ENCODE measurements at regions not wholly inside any gene's neighbourhood (a gene's known extent, or its start where the extent isn't known, plus 50 kb on each side); places are given as distances from the start of the nearest gene placed in this dataset.

GRCh38 chr12:19707948-19708409, 268.7 kb downstream of the AEBP2 start:
- no peak for DNase-seq (ENCODE audit: low read depth)
- TF ChIP-seq CTCF (IDR thresholded peaks at IDR 0.05; ENCODE audit: insufficient read depth, low read length, poor library complexity, severe bottlenecking), result no peak

GRCh38 chr12:19709889-19710288, 270.6 kb downstream of the AEBP2 start:
- no peak for DNase-seq (ENCODE audit: low read depth)
- Histone ChIP-seq H3K27me3 (ENCODE audit: control insufficient read depth, insufficient read depth, low read length) (no peaks in the 10 kb centered on the region), H3K4me3 (ENCODE audit: low read depth, low read length) (no peak overlapping the region), H3K36me3 (ENCODE audit: control insufficient read depth, insufficient read depth, low read length) (no peaks in the 10 kb centered on the region)
- TF ChIP-seq CTCF (IDR thresholded peaks at IDR 0.05; ENCODE audit: insufficient read depth, low read length, poor library complexity, severe bottlenecking), result no peak

More at GRCh38 chr12:19707948-19708409, 268.7 kb downstream of the AEBP2 start:
- no peaks in the 10 kb centered on the region for H3K36me3 ChIP-seq (ENCODE audit: control insufficient read depth, insufficient read depth, low read length)
- no peak overlapping the region for H3K4me3 ChIP-seq (ENCODE audit: low read depth, low read length)
- H3K27me3 ChIP-seq (ENCODE audit: control insufficient read depth, insufficient read depth, low read length), result no peaks in the 10 kb centered on the region

- no peak for TF ChIP-seq CTCF (IDR thresholded peaks at IDR 0.05; ENCODE audit: insufficient read depth, low read length, poor library complexity, severe bottlenecking)
- Histone ChIP-seq H3K36me3 (ENCODE audit: control insufficient read depth, insufficient read depth, low read length) (no peaks in the 10 kb centered on the region), H3K4me3 (ENCODE audit: low read depth, low read length) (no peak overlapping the region), H3K27me3 (ENCODE audit: control insufficient read depth, insufficient read depth, low read length) (no peaks in the 10 kb centered on the region)
- peak; percentile 62 for DNase-seq (ENCODE audit: low read depth)
These were observed 271.8 kb downstream of the AEBP2 start for GRCh38 chr12:19710811-19711793.

GRCh38 chr12:19712041-19712440, 272.7 kb downstream of the AEBP2 start:
- H3K36me3 ChIP-seq (ENCODE audit: control insufficient read depth, insufficient read depth, low read length), result no peaks in the 10 kb centered on the region
- no peaks in the 10 kb centered on the region for H3K27me3 ChIP-seq (ENCODE audit: control insufficient read depth, insufficient read depth, low read length)
- DNase-seq (ENCODE audit: low read depth), result peak; percentile 50
- H3K4me3 ChIP-seq (ENCODE audit: low read depth, low read length), result no peak overlapping the region
- no peak for TF ChIP-seq CTCF (IDR thresholded peaks at IDR 0.05; ENCODE audit: insufficient read depth, low read length, poor library complexity, severe bottlenecking)

GRCh38 chr12:19718401-19718800, 279.1 kb downstream of the AEBP2 start:
- Histone ChIP-seq H3K27me3 (ENCODE audit: control insufficient read depth, insufficient read depth, low read length) (no peaks in the 10 kb centered on the region), H3K4me3 (ENCODE audit: low read depth, low read length) (no peak overlapping the region), H3K36me3 (ENCODE audit: control insufficient read depth, insufficient read depth, low read length) (no peaks in the 10 kb centered on the region)
- DNase-seq (ENCODE audit: low read depth), result no peak
- TF ChIP-seq CTCF (IDR thresholded peaks at IDR 0.05; ENCODE audit: insufficient read depth, low read length, poor library complexity, severe bottlenecking), result no peak

Data from kidney epithelial cell (primary cell).